A549 (cell line): ENCODE measurements at regions not wholly inside any gene's neighbourhood (a gene's known extent, or its start where the extent isn't known, plus 50 kb on each side); places are given as distances from the start of the nearest gene placed in this dataset.

ENCODE experiments used
- ATAC-seq, 2 experiments: fragments of 200-7000 bp in 1 of 2; fragments of >200 bp in 1 of 2; cut with Nextera tagmentation in 1 of 2; cut with Tn5 transposase in 1 of 2; 3 replicates each; pipeline versions ENCODE4 v1.8.0 to v1.9.1; 2018 to 2020; ENCODE audit warnings: mild to moderate bottlenecking in 1 of 2, moderate library complexity in 1 of 2
- CTCF ChIA-PET: fragments of 300-600 bp; sonication (Branson Sonifier 250); formaldehyde crosslinking; extraction: SDS; loops from one replicate; lab custom pipeline; 2021; ENCODE audit warnings: antibody characterized with exemption, inconsistent platforms; lab: Yijun Ruan, JAX
- POLR2A ChIA-PET: fragments of 350-600 bp; formaldehyde crosslinking; extraction: SDS; loops from one replicate; lab custom pipeline; 2021; ENCODE audit warnings: antibody characterized with exemption, inconsistent platforms; lab: Yijun Ruan, JAX
- DNase-seq, 2 experiments: peaks; one replicate each; pipeline versions ENCODE4 v3.0.0 to v3.0.0-alpha.2; 2011 to 2016; ENCODE audit warnings: low read depth in 1 of 2, low spot score in 1 of 2
- FAIRE-seq: peaks from 2 replicates; lab custom pipeline; 2011; peaks lifted over from hg19 to GRCh38; lab: Jason Lieb, UNC
- H3K27ac ChIP-seq, 2 experiments: fragments of >200 bp; sonication (Bioruptor Twin); formaldehyde crosslinking; 3 replicates each; pipeline ENCODE4 v1.5.1; 2016 to 2017
- H3K4me1 ChIP-seq: fragments of >200 bp; sonication (Bioruptor Twin); formaldehyde crosslinking; 3 replicates; pipeline ENCODE4 v1.6.1; 2016
- H3K4me2 ChIP-seq: fragments of >200 bp; sonication (Bioruptor Twin); formaldehyde crosslinking; 3 replicates; pipeline ENCODE4 v1.6.1; 2016
- H3K4me3 ChIP-seq: fragments of >200 bp; sonication (Bioruptor Twin); formaldehyde crosslinking; 3 replicates; pipeline ENCODE4 v1.5.1; 2016
- H3K9me3 ChIP-seq: fragments of >200 bp; sonication (Bioruptor Twin); formaldehyde crosslinking; 3 replicates; pipeline ENCODE4 v1.6.1; 2016
- BCL3 ChIP-seq: fragments of >200 bp; sonication (Bioruptor Twin); formaldehyde crosslinking; IDR thresholded peaks from 3 replicates; pipeline ENCODE4 v1.6.1; 2016
- CBX2 ChIP-seq: fragments of 200-600 bp; sonication (generic); IDR thresholded peaks from 2 replicates; pipeline ENCODE4 v1.6.1; 2016; ENCODE audit warnings: low read depth, mild to moderate bottlenecking, borderline replicate concordance
- CEBPB ChIP-seq, 2 experiments: fragments of >200 bp in 1 of 2; sonication (Bioruptor Twin) in 1 of 2; formaldehyde crosslinking in 1 of 2; IDR thresholded peaks; 2 replicates each; pipeline ENCODE4 v1.6.1; 2012 to 2016
- CHD2 ChIP-seq: fragments of 150-350 bp; IDR thresholded peaks from 2 replicates; pipeline ENCODE4 v1.6.1; 2014; ENCODE audit warnings: low read length; ENCODE audit not compliant: partially characterized antibody
- EHF ChIP-seq: fragments of 250-450 bp; sonication (Bioruptor Pico); IDR thresholded peaks from 2 replicates; pipeline ENCODE4 v1.5.0; 2020; ENCODE audit warnings: mild to moderate bottlenecking
- EP300 ChIP-seq, 2 experiments: fragments of >200 bp; sonication (Bioruptor Twin); formaldehyde crosslinking; IDR thresholded peaks; 2 replicates in 1 of 2; 3 replicates in 1 of 2; pipeline ENCODE4 v1.6.1; 2016 to 2017
- HDAC2 ChIP-seq: fragments of 200-600 bp; sonication (generic); IDR thresholded peaks from 2 replicates; pipeline ENCODE4 v1.6.1; 2016
- HOXB13 ChIP-seq: fragments of 250-450 bp; sonication (Bioruptor Pico); IDR thresholded peaks from 2 replicates; pipeline ENCODE4 v1.5.0; 2020; ENCODE audit warnings: low read depth, mild to moderate bottlenecking, moderate library complexity
- JUN ChIP-seq, 2 experiments: fragments of >200 bp; sonication (Bioruptor Twin); formaldehyde crosslinking; IDR thresholded peaks; 2 replicates in 1 of 2; 3 replicates in 1 of 2; pipeline ENCODE4 v1.6.1; 2016 to 2017
- KDM1A ChIP-seq: fragments of 200-600 bp; sonication (generic); IDR thresholded peaks from 2 replicates; pipeline ENCODE4 v1.6.1; 2016; ENCODE audit warnings: low read depth, mild to moderate bottlenecking
- MAZ ChIP-seq: fragments of 150-350 bp; IDR thresholded peaks from 2 replicates; pipeline ENCODE4 v1.6.1; 2014; ENCODE audit warnings: antibody characterized with exemption, low read depth, low read length, borderline replicate concordance
- MYC ChIP-seq: IDR thresholded peaks from 2 replicates; pipeline ENCODE4 v1.6.1; 2012; ENCODE audit warnings: mild to moderate bottlenecking, inconsistent platforms, low read length, improper control_type of control experiment, borderline replicate concordance
- NFE2L2 ChIP-seq: fragments of 150-350 bp; conservative IDR thresholded peaks from 2 replicates; pipeline ENCODE4 v1.6.1; 2014; ENCODE audit warnings: low read length
- NPAS2 ChIP-seq: fragments of 250-450 bp; sonication (Bioruptor Pico); IDR thresholded peaks from 2 replicates; pipeline ENCODE4 v1.8.0; 2022; ENCODE audit warnings: mild to moderate bottlenecking, moderate library complexity, borderline replicate concordance
- RARB ChIP-seq: fragments of 250-450 bp; sonication (Bioruptor Pico); IDR thresholded peaks from 2 replicates; pipeline ENCODE4 v1.8.0; 2021; ENCODE audit warnings: mild to moderate bottlenecking, moderate library complexity
- RCOR1 ChIP-seq: fragments of 150-350 bp; IDR thresholded peaks from 2 replicates; pipeline ENCODE4 v1.6.1; 2014; ENCODE audit warnings: antibody characterized with exemption, low read length, low read depth
- REST ChIP-seq: fragments of 200-600 bp; sonication (generic); IDR thresholded peaks from 2 replicates; pipeline ENCODE4 v1.6.1; 2016; ENCODE audit warnings: antibody characterized with exemption, mild to moderate bottlenecking, moderate library complexity
- SMC3 ChIP-seq: fragments of >200 bp; sonication (Bioruptor Twin); formaldehyde crosslinking; IDR thresholded peaks from 3 replicates; pipeline ENCODE4 v1.6.1; 2018; ENCODE audit warnings: inconsistent platforms
- SREBF2 ChIP-seq: fragments of 450-650 bp; IDR thresholded peaks from 2 replicates; pipeline ENCODE4 v1.6.1; 2014; ENCODE audit warnings: mild to moderate bottlenecking, moderate library complexity
- TP53 ChIP-seq: fragments of 250-450 bp; sonication (Bioruptor Pico); IDR thresholded peaks from 2 replicates; pipeline ENCODE4 v1.5.0; 2021; ENCODE audit warnings: mild to moderate bottlenecking, moderate library complexity
- USF2 ChIP-seq: fragments of 450-650 bp; IDR thresholded peaks from 2 replicates; pipeline ENCODE4 v1.6.1; 2014; ENCODE audit warnings: antibody characterized with exemption
- WGBS: methylation state at CpG from one replicate; pipeline ENCODE4 v1.1.6; 2017; ENCODE audit errors: missing lambda C conversion rate; 5-methylcytosine and 5-hydroxymethylcytosine counted together

- ATAC-seq: no peak
- POLR2A ChIA-PET: no interaction called here
Measured at GRCh38 chr3:144444546-144444945, 472.9 kb downstream of the DIPK2A start.

GRCh38 chr3:144455841-144456440 is 484.3 kb downstream of the DIPK2A start:
- H3K4me3 ChIP-seq: no peak overlapping the region
- H3K4me2 ChIP-seq: no peak overlapping the region
- H3K27ac ChIP-seq: no peak overlapping the region
- no peaks in the 10 kb centered on the region for H3K9me3 ChIP-seq
- ChIA-PET POLR2A (no interaction called here), CTCF (no interaction called here)
- FAIRE-seq (no peak), DNase-seq (no peak), ATAC-seq (no peak)
- no peaks in the 10 kb centered on the region for H3K4me1 ChIP-seq
- WGBS: 18% methylated on average over 5 of the region's 5 CpGs
- TF ChIP-seq BCL3: no peak
- TF ChIP-seq RCOR1: no peak
- TF ChIP-seq RARB: no peak
- no peak for TF ChIP-seq HOXB13 (CRISPR knock-in tag)
- TF ChIP-seq KDM1A: no peak
- TF ChIP-seq CHD2: no peak
- TF ChIP-seq MAZ: no peak

More at GRCh38 chr3:144444546-144444945, 472.9 kb downstream of the DIPK2A start:
- TF ChIP-seq CHD2: no peak
- no peak for TF ChIP-seq TP53 (CRISPR knock-in tag)
- no peak for TF ChIP-seq CBX2
- TF ChIP-seq EHF (CRISPR knock-in tag): no peak
- TF ChIP-seq MYC: no peak
- TF ChIP-seq NFE2L2: no peak
- no peak for TF ChIP-seq HDAC2
- no peak for TF ChIP-seq CEBPB (IDR thresholded peaks at IDR 0.05)
- TF ChIP-seq EP300 (IDR thresholded peaks at IDR 0.05): no peak
- no peak for TF ChIP-seq SREBF2
- TF ChIP-seq NPAS2 (CRISPR knock-in tag): no peak
- no peak for TF ChIP-seq USF2
- TF ChIP-seq JUN (IDR thresholded peaks at IDR 0.05): no peak
- TF ChIP-seq REST: no peak
- TF ChIP-seq SMC3: no peak
- Histone ChIP-seq H3K9me3 (no peaks in the 10 kb centered on the region), H3K27ac (no peak overlapping the region), H3K4me1 (no peaks in the 10 kb centered on the region), H3K4me3 (no peak overlapping the region), H3K4me2 (no peak overlapping the region)
- no peak for FAIRE-seq
- WGBS: 23% methylated on average over 4 of the region's 4 CpGs
- CTCF ChIA-PET: no interaction called here
- DNase-seq: no peak
